ENCODE measurements at regions not wholly inside any gene's neighbourhood (a gene's known extent, or its start where the extent isn't known, plus 50 kb on each side); places are given as distances from the start of the nearest gene placed in this dataset.

DNA sequence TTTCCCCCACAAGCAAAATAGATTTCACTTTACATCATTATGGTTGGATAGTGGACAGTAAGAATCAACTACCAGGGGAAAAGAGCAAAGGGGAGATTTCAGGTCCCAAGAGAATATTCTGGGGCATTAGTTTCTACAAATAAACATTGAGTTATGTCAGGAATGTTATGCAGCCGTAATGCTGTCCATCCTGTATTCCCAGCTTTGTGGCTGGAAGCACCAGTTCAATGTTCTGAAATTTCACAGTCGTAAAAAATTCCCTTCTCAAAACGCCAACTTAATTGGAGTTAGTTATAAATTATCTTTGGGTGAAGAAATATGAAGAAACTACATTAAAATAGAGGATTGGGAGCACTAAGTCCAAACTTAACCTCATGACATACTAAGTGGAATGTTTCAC is 141.5 kb upstream of the FIGN start:
- TF ChIP-seq CTCF (IDR thresholded peaks at IDR 0.05; ENCODE audit: control extremely low read depth in 1 of 3, insufficient read depth in 1 of 3, low read depth in 1 of 3, low read length in 3 of 3) (no peak), ZNF274 (IDR thresholded peaks at IDR 0.05; ENCODE audit: borderline replicate concordance, extremely low read depth, low read length) (no peak), POLR2AphosphoS5 (IDR thresholded peaks at IDR 0.05; ENCODE audit: low read depth, low read length) (no peak), TCF12 (IDR thresholded peaks at IDR 0.05; ENCODE audit: low read depth, low read length) (no peak), EGR1 (IDR thresholded peaks at IDR 0.05; ENCODE audit: borderline replicate concordance, low read depth, low read length) (no peak), EP300 (IDR thresholded peaks at IDR 0.05; ENCODE audit: borderline replicate concordance in 1 of 2, low read depth in 2 of 2, low read length in 2 of 2) (no peak)

Data from H1 (cell line).